ENCODE measurements at regions not wholly inside any gene's neighbourhood (a gene's known extent, or its start where the extent isn't known, plus 50 kb on each side); places are given as distances from the start of the nearest gene placed in this dataset.

DNA sequence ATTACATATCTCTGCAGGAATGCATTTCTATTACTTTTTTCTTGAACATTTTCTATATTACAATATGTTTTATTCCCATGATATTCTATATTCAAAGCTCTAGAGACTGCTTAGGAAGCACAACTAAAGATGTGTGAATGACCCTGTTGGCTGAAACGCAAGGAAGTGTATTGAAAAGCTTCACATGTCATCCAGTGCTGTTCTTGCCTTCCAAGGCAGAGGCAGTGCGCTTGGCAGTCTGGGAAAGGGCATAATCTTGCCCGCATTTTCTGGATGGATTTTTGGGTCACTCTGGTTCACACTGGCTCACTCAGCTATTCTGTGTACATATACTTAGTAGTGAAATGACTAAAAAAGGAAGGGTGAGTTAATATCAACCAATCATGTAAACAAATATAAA, 262.4 kb downstream of the PTPRC start:
- TF ChIP-seq, protein P1, sequence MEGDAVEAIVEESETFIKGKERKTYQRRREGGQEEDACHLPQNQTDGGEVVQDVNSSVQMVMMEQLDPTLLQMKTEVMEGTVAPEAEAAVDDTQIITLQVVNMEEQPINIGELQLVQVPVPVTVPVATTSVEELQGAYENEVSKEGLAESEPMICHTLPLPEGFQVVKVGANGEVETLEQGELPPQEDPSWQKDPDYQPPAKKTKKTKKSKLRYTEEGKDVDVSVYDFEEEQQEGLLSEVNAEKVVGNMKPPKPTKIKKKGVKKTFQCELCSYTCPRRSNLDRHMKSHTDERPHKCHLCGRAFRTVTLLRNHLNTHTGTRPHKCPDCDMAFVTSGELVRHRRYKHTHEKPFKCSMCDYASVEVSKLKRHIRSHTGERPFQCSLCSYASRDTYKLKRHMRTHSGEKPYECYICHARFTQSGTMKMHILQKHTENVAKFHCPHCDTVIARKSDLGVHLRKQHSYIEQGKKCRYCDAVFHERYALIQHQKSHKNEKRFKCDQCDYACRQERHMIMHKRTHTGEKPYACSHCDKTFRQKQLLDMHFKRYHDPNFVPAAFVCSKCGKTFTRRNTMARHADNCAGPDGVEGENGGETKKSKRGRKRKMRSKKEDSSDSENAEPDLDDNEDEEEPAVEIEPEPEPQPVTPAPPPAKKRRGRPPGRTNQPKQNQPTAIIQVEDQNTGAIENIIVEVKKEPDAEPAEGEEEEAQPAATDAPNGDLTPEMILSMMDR (IDR thresholded peaks at IDR 0.05; ENCODE audit: insufficient read depth, low read depth, low read length) = no peak
- no peak for TF ChIP-seq EZH2 (IDR thresholded peaks at IDR 0.05; ENCODE audit: insufficient read depth, low read length)

All from astrocyte (in vitro differentiated cells and primary cell).